K562 (cell line): ENCODE measurements at regions not wholly inside any gene's neighbourhood (a gene's known extent, or its start where the extent isn't known, plus 50 kb on each side); places are given as distances from the start of the nearest gene placed in this dataset.

ENCODE experiments used
- ATAC-seq: fragments of 200-7000 bp; cut with Tn5 transposase; 3 replicates; pipeline ENCODE4 v1.9.1; 2020; ENCODE audit warnings: moderate library complexity
- BruUV-seq: library from RNA; stranded (reverse); fragments of 400-500 nt; replicated peaks from 2 replicates; lab custom pipeline; 2021; lab: Mats Ljungman, UMichigan
- CTCF ChIA-PET: fragments of 300-600 bp; formaldehyde crosslinking; extraction: SDS; loops from one replicate; lab custom pipeline; 2021; ENCODE audit warnings: low intra/inter-chr PET ratio; lab: Yijun Ruan, JAX
- POLR2A ChIA-PET: fragments of 300-600, 350-650 bp; sonication (Branson Sonifier 250); formaldehyde crosslinking; extraction: SDS; loops from one replicate; lab custom pipeline; 2021; ENCODE audit warnings: antibody characterized with exemption, inconsistent platforms; lab: Yijun Ruan, JAX
- DNase-seq, 4 experiments: peaks; one replicate each; pipeline versions ENCODE4 v3.0.0 to v3.0.0-alpha.2; 2011 to 2018; ENCODE audit warnings: low spot score in 3 of 4, mixed read lengths in 3 of 4; ENCODE audit errors: extremely low read depth in 1 of 4
- FAIRE-seq: peaks from 2 replicates; lab custom pipeline; 2011; peaks lifted over from hg19 to GRCh38; lab: Jason Lieb, UNC
- H2AFZ ChIP-seq: 2 replicates; pipeline ENCODE4 v1.6.0; 2011; ENCODE audit warnings: low read depth, low read length, control low read depth, inconsistent platforms
- H3K27ac ChIP-seq: fragments of 200-600 bp; 3 replicates; pipeline ENCODE4 v1.8.0; 2011; ENCODE audit warnings: low read depth, mild to moderate bottlenecking, control low read depth, inconsistent platforms, low read length, moderate library complexity, mixed read lengths; ENCODE audit errors: extremely low read depth
- H3K27me3 ChIP-seq, 2 experiments: fragments of 300-600 bp in 1 of 2; 2 replicates in 1 of 2; 3 replicates in 1 of 2; pipeline versions ENCODE4 v1.6.0 to v1.8.0; 2011; ENCODE audit warnings: inconsistent platforms in 2 of 2, low read length in 2 of 2, mild to moderate bottlenecking in 1 of 2, mixed read lengths in 1 of 2, moderate library complexity in 1 of 2; ENCODE audit not compliant: control insufficient read depth in 2 of 2, insufficient read depth in 2 of 2
- H3K36me3 ChIP-seq: fragments of 300-600 bp; 3 replicates; pipeline ENCODE4 v1.8.0; 2011; ENCODE audit warnings: mild to moderate bottlenecking, low read length, inconsistent platforms; ENCODE audit not compliant: control insufficient read depth, insufficient read depth
- H3K4me1 ChIP-seq, 2 experiments: fragments of 200-600 bp in 1 of 2; replicated peaks in 1 of 2; 2 replicates in 1 of 2; 3 replicates in 1 of 2; pipeline versions ENCODE4 v1.5.1 to v1.8.0; 2011; ENCODE audit warnings: inconsistent platforms in 2 of 2, low read length in 2 of 2, mild to moderate bottlenecking in 1 of 2, mixed read lengths in 1 of 2, moderate library complexity in 1 of 2; ENCODE audit not compliant: control insufficient read depth in 2 of 2, insufficient read depth in 2 of 2
- H3K4me2 ChIP-seq: 2 replicates; pipeline ENCODE4 v1.6.1; 2011; ENCODE audit warnings: low read length, control low read depth, inconsistent platforms, mixed read lengths; ENCODE audit not compliant: insufficient read depth
- H3K4me3 ChIP-seq: fragments of 200-600 bp; sonication (generic), shearing (Covaris generic); 2 replicates; pipeline ENCODE4 v1.5.1; 2016; ENCODE audit warnings: control low read depth, inconsistent platforms
- H3K79me2 ChIP-seq: fragments of 200-600 bp; 3 replicates; pipeline ENCODE4 v1.8.0; 2011; ENCODE audit warnings: low read length, inconsistent platforms; ENCODE audit not compliant: control insufficient read depth, insufficient read depth
- H3K9ac ChIP-seq, 2 experiments: 2 replicates each; pipeline versions ENCODE4 v1.6.0 to v1.6.1; 2011; ENCODE audit warnings: low read depth in 2 of 2, low read length in 2 of 2, control low read depth in 1 of 2, inconsistent platforms in 1 of 2, mild to moderate bottlenecking in 1 of 2, mixed read lengths in 1 of 2; ENCODE audit not compliant: insufficient read depth in 1 of 2
- H3K9me1 ChIP-seq: one replicate; pipeline ENCODE4 v1.6.0; 2011; ENCODE audit warnings: inconsistent platforms, mild to moderate bottlenecking, low read length, moderate library complexity; ENCODE audit not compliant: control insufficient read depth, insufficient read depth
- H3K9me3 ChIP-seq: replicated peaks from 2 replicates; pipeline ENCODE4 v1.5.1; 2011; ENCODE audit warnings: low read depth, low read length, inconsistent platforms; ENCODE audit not compliant: control insufficient read depth, insufficient read depth
- H4K20me1 ChIP-seq: replicated peaks from 2 replicates; pipeline ENCODE4 v1.6.1; 2011; ENCODE audit warnings: low read length, inconsistent platforms, mixed read lengths; ENCODE audit not compliant: control insufficient read depth, insufficient read depth
- KAT8 ChIP-seq: fragments of 450-650 bp; IDR thresholded peaks from 2 replicates; pipeline ENCODE4 v1.6.1; 2016; ENCODE audit warnings: low read depth, mild to moderate bottlenecking
- RAD51 ChIP-seq: fragments of 450-650 bp; IDR thresholded peaks from 2 replicates; pipeline ENCODE4 v1.7.1; 2016; ENCODE audit warnings: low read depth, mild to moderate bottlenecking, borderline replicate concordance
- ZBED1 ChIP-seq: IDR thresholded peaks from 2 replicates; pipeline ENCODE4 v1.6.1; 2014
- ZNF551 ChIP-seq: fragments of 250-450 bp; sonication (Bioruptor Pico); IDR thresholded peaks from 2 replicates; pipeline ENCODE4 v1.5.0; 2021; ENCODE audit warnings: mild to moderate bottlenecking, moderate library complexity
- WGBS: fragments of 100-300 bp; shearing (Covaris generic); methylation state at CpG from one replicate; pipeline ENCODE4 v1.1.6; 2016; ENCODE audit warnings: low coverage, mixed read lengths; ENCODE audit not compliant: insufficient coverage; ENCODE audit errors: missing lambda C conversion rate; 5-methylcytosine and 5-hydroxymethylcytosine counted together
- in situ Hi-C: fragments of 300-500 bp; cut with MboI; formaldehyde crosslinking; loops from 4 replicates; pipeline ENCODE4 v1.15.0; 2018; ENCODE audit warnings: inconsistent platforms, mixed read lengths
- intact Hi-C: fragments of 100-400 bp; cut with micrococcal nuclease; formaldehyde crosslinking; loops from 2 replicates; pipeline ENCODE4 v1.14.2; 2022
- TF ChIP-seq, protein P1 (sequence below): sonication (generic); formaldehyde crosslinking; IDR thresholded peaks from 2 replicates; pipeline ENCODE4 v1.8.1; 2023; ENCODE audit warnings: mild to moderate bottlenecking, missing genetic modification reagents, moderate library complexity

DNA sequence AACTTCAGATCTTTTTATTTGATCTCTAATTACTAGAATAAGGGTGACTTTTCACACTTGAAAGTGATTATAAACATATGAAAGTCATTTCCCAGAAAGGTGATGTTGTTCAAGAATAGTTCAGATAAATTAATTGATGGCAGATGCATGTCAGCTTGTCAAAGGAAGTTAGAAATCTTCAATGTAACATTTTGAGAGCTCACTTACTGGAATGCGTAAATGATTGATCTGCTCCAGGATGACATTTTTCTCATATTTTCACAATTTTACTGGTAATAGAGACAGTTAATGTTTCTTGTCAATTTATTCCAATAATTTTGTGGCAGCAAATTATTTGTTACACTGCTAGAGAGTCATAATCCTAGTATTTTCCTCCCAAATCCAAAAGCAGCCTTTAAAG is 424.2 kb downstream of the PLA2G4A start (continued):
- TF ChIP-seq, protein P1, sequence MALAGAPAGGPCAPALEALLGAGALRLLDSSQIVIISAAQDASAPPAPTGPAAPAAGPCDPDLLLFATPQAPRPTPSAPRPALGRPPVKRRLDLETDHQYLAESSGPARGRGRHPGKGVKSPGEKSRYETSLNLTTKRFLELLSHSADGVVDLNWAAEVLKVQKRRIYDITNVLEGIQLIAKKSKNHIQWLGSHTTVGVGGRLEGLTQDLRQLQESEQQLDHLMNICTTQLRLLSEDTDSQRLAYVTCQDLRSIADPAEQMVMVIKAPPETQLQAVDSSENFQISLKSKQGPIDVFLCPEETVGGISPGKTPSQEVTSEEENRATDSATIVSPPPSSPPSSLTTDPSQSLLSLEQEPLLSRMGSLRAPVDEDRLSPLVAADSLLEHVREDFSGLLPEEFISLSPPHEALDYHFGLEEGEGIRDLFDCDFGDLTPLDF, result no peak
- TF ChIP-seq KAT8 (no peak), ZBED1 (no peak), RAD51 (no peak)

DNA sequence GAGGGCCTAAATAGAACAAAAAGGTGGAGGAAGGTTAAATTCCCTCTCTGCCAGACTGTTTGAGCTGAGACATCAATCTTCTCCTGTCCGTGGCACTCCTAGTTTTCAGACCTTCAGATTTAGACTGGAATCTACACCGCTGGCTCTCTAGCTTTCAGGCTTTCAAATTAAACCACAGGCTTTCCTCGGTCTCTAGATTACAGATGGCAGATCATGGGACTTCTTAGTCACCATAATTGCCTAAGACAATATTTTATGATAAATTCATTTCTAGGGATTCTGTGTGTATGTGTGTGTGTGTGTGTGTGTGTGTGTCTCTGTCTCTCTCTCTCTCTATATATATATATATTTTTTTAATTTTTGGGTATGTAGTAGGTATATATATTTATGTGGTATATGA is 428.7 kb downstream of the PLA2G4A start:
- H3K4me2 ChIP-seq, result no peak overlapping the region
- CTCF ChIA-PET, result no interaction called here
- in situ Hi-C loops, result no loop called here
- intact Hi-C loops, result no loop called here
- H3K27ac ChIP-seq, result no peak overlapping the region
- H2AFZ ChIP-seq, result no peak overlapping the region
- no peak for TF ChIP-seq ZNF551 (CRISPR knock-in tag)
- no peak overlapping the region for H3K9ac ChIP-seq
- H3K4me1 ChIP-seq, result no peaks in the 10 kb centered on the region
- 1% methylated on average over 3 of the region's 3 CpGs for WGBS
- ATAC-seq (no peak), DNase-seq (no peak), FAIRE-seq (no peak)
- H3K9me1 ChIP-seq, result no peaks in the 10 kb centered on the region
- no peaks in the 10 kb centered on the region for H4K20me1 ChIP-seq
- no peaks in the 10 kb centered on the region for H3K27me3 ChIP-seq
- no peaks in the 10 kb centered on the region for H3K36me3 ChIP-seq
- no TSS peak for BruUV-seq
- H3K9me3 ChIP-seq, result peaks cover 2% of the 10 kb centered on the region; the same call in 1 of the 2 replicates
- POLR2A ChIA-PET, result no interaction called here
- no peaks in the 10 kb centered on the region for H3K79me2 ChIP-seq
- H3K4me3 ChIP-seq, result no peak overlapping the region
